Mesenchymal stem cell (in vitro differentiated cells and primary cell): ENCODE measurements at regions not wholly inside any gene's neighbourhood (a gene's known extent, or its start where the extent isn't known, plus 50 kb on each side); places are given as distances from the start of the nearest gene placed in this dataset.
A peak's percentile ranks its signal among the peaks of the same experiment; 100 is the strongest.

Source experiments
- DNase-seq: peaks from one replicate; pipeline ENCODE4 v3.0.0-alpha.2; 2013
- H2AFZ ChIP-seq: one replicate; pipeline ENCODE4 v1.6.1; 2013; ENCODE audit warnings: low read depth, mild to moderate bottlenecking, control low read depth, inconsistent platforms, low read length, moderate library complexity
- H2AK5ac ChIP-seq: 2 replicates; pipeline ENCODE4 v1.6.1; 2013; ENCODE audit warnings: low read length, moderate library complexity, mild to moderate bottlenecking, inconsistent platforms; ENCODE audit not compliant: severe bottlenecking
- H2BK120ac ChIP-seq: one replicate; pipeline ENCODE4 v1.6.1; 2013; ENCODE audit warnings: low read depth, mild to moderate bottlenecking, inconsistent platforms, low read length, moderate library complexity
- H2BK12ac ChIP-seq, 2 experiments: one replicate each; pipeline ENCODE4 v1.6.1; 2013; ENCODE audit warnings: inconsistent platforms in 2 of 2, low read length in 2 of 2, mild to moderate bottlenecking in 2 of 2, moderate library complexity in 2 of 2, control low read depth in 1 of 2
- H2BK15ac ChIP-seq: one replicate; pipeline ENCODE4 v1.6.1; 2013; ENCODE audit warnings: mild to moderate bottlenecking, low read depth, inconsistent platforms; ENCODE audit not compliant: poor library complexity, severe bottlenecking
- H2BK5ac ChIP-seq: 2 replicates; pipeline ENCODE4 v1.6.1; 2013; ENCODE audit warnings: low read depth, mild to moderate bottlenecking, low read length, control low read depth, inconsistent platforms; ENCODE audit not compliant: poor library complexity, severe bottlenecking
- H3K14ac ChIP-seq, 2 experiments: one replicate each; pipeline ENCODE4 v1.6.1; 2013; ENCODE audit warnings: inconsistent platforms in 2 of 2, low read length in 2 of 2, control low read depth in 1 of 2, mild to moderate bottlenecking in 1 of 2, moderate library complexity in 1 of 2
- H3K18ac ChIP-seq, 2 experiments: one replicate each; pipeline ENCODE4 v1.6.1; 2013; ENCODE audit warnings: inconsistent platforms in 2 of 2, low read length in 2 of 2, control low read depth in 1 of 2, low read depth in 1 of 2, mild to moderate bottlenecking in 1 of 2
- H3K23ac ChIP-seq, 2 experiments: one replicate each; pipeline ENCODE4 v1.6.1; 2013; ENCODE audit warnings: inconsistent platforms in 2 of 2, low read length in 2 of 2, mild to moderate bottlenecking in 2 of 2, moderate library complexity in 2 of 2, control low read depth in 1 of 2
- H3K27ac ChIP-seq: 2 replicates; pipeline ENCODE4 v1.5.1; 2013; ENCODE audit warnings: mild to moderate bottlenecking, moderate library complexity, low read length, control low read depth, inconsistent platforms; ENCODE audit not compliant: poor library complexity, severe bottlenecking
- H3K27me3 ChIP-seq, 2 experiments: 2 replicates each; pipeline versions ENCODE4 v1.6.1 to v1.7.0; 2013; ENCODE audit warnings: low read length in 2 of 2, mild to moderate bottlenecking in 2 of 2, moderate library complexity in 2 of 2, control low read depth in 1 of 2, inconsistent platforms in 1 of 2; ENCODE audit not compliant: control insufficient read depth in 1 of 2, insufficient read depth in 1 of 2
- H3K36me3 ChIP-seq, 2 experiments: 2 replicates each; pipeline versions ENCODE4 v1.6.1 to v1.7.0; 2013; ENCODE audit warnings: low read length in 2 of 2, control low read depth in 1 of 2, inconsistent platforms in 1 of 2, low read depth in 1 of 2, mild to moderate bottlenecking in 1 of 2; ENCODE audit not compliant: insufficient read depth in 2 of 2, control insufficient read depth in 1 of 2
- H3K4ac ChIP-seq, 2 experiments: one replicate each; pipeline ENCODE4 v1.6.1; 2013; ENCODE audit warnings: inconsistent platforms in 2 of 2, low read length in 2 of 2, mild to moderate bottlenecking in 2 of 2, moderate library complexity in 2 of 2, control low read depth in 1 of 2, low read depth in 1 of 2
- H3K4me1 ChIP-seq: 2 replicates; pipeline ENCODE4 v1.6.1; 2013; ENCODE audit warnings: low read depth, low read length, control low read depth; ENCODE audit not compliant: control insufficient read depth, insufficient read depth
- H3K4me2 ChIP-seq: 2 replicates; pipeline ENCODE4 v1.6.1; 2013; ENCODE audit warnings: low read length, mild to moderate bottlenecking, inconsistent platforms; ENCODE audit not compliant: poor library complexity, severe bottlenecking
- H3K4me3 ChIP-seq, 2 experiments: 2 replicates each; pipeline versions ENCODE4 v1.5.1 to v1.7.0; 2013; ENCODE audit warnings: low read length in 2 of 2, mild to moderate bottlenecking in 2 of 2, control low read depth in 1 of 2, low read depth in 1 of 2; ENCODE audit not compliant: insufficient read depth in 1 of 2
- H3K79me1 ChIP-seq: replicated peaks from 2 replicates; pipeline ENCODE4 v1.6.1; 2013; ENCODE audit warnings: mild to moderate bottlenecking, control low read depth, low read length, inconsistent platforms; ENCODE audit not compliant: poor library complexity, severe bottlenecking
- H3K9ac ChIP-seq: 2 replicates; pipeline ENCODE4 v1.7.0; 2013; ENCODE audit warnings: mild to moderate bottlenecking, low read length, moderate library complexity
- H3K9me3 ChIP-seq: 2 replicates; pipeline ENCODE4 v1.7.0; 2013; ENCODE audit warnings: mild to moderate bottlenecking, low read length; ENCODE audit not compliant: control insufficient read depth
- H4K8ac ChIP-seq: one replicate; pipeline ENCODE4 v1.6.1; 2013; ENCODE audit warnings: inconsistent platforms, mild to moderate bottlenecking, low read length, moderate library complexity
- H4K91ac ChIP-seq: one replicate; pipeline ENCODE4 v1.6.1; 2013; ENCODE audit warnings: mild to moderate bottlenecking, low read length, inconsistent platforms
- WGBS: methylation state at CpG from one replicate; pipeline ENCODE4 v1.1.7; 2013; ENCODE audit warnings: mixed read lengths; 5-methylcytosine and 5-hydroxymethylcytosine counted together

- H4K91ac ChIP-seq: no peak overlapping the region
- H3K4me2 ChIP-seq: no peak overlapping the region
Measured at GRCh38 chr5:145471026-145471425, 364.1 kb downstream of the PRELID2 start.

DNA sequence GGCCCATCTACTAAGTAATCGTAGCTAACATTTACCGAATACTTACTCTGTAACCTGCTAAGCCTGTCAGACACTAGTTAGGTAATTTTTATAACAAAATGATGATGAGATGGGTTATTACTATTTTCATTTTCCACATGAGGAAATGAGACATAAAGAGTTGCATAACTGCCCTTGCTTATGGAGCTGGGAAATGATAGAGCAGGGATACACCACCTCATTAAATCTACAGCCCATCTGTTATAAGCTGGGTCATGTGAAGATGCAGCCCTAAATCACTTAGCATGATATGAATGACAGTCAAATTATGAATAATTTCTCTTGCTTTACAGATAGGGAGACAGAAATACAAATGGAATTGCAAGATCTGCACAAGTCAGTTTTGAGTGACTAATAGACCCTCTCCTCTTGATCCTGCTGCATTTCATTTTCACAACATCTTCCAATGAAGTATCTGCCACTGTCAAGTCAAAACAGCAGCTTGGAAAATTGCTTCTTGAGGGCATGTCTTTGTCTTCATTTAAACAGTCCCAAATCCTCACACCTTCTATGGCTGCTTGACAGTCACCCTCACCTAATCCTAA lies 364.7 kb downstream of the PRELID2 start:
- no peak overlapping the region for H3K4me2 ChIP-seq
- H3K9me3 ChIP-seq: no peaks in the 10 kb centered on the region
- no peak overlapping the region for H3K9ac ChIP-seq
- no peaks in the 10 kb centered on the region for H3K27me3 ChIP-seq
- H2BK15ac ChIP-seq: no peak overlapping the region
- WGBS: no CpG with 5 or more reads among the region's 2 CpGs
- H2AK5ac ChIP-seq: no peak overlapping the region
- H3K23ac ChIP-seq: no peak overlapping the region
- no peak overlapping the region for H3K4me3 ChIP-seq
- no peak overlapping the region for H3K4ac ChIP-seq
- no peak overlapping the region for H4K8ac ChIP-seq
- no peak overlapping the region for H4K91ac ChIP-seq
- no peak overlapping the region for H2BK120ac ChIP-seq
- H3K36me3 ChIP-seq: no peaks in the 10 kb centered on the region
- no peak overlapping the region for H3K18ac ChIP-seq
- DNase-seq: no peak
- H2AFZ ChIP-seq: no peak overlapping the region
- no peak overlapping the region for H3K27ac ChIP-seq
- no peaks in the 10 kb centered on the region for H3K79me1 ChIP-seq
- no peaks in the 10 kb centered on the region for H3K4me1 ChIP-seq
- no peak overlapping the region for H3K14ac ChIP-seq
- H2BK12ac ChIP-seq: no peak overlapping the region
- H2BK5ac ChIP-seq: no peak overlapping the region

More at GRCh38 chr5:145471026-145471425, 364.1 kb downstream of the PRELID2 start:
- H4K8ac ChIP-seq: no peak overlapping the region
- no peak overlapping the region for H3K4me3 ChIP-seq
- no peak overlapping the region for H3K18ac ChIP-seq
- no peak overlapping the region for H3K14ac ChIP-seq
- H2BK120ac ChIP-seq: no peak overlapping the region
- no peaks in the 10 kb centered on the region for H3K4me1 ChIP-seq
- no peak overlapping the region for H3K4ac ChIP-seq
- no peak overlapping the region for H3K23ac ChIP-seq
- H3K27me3 ChIP-seq: no peaks in the 10 kb centered on the region
- no peaks in the 10 kb centered on the region for H3K36me3 ChIP-seq
- DNase-seq: no peak
- H3K79me1 ChIP-seq: no peaks in the 10 kb centered on the region
- no peak overlapping the region for H2AFZ ChIP-seq
- H2AK5ac ChIP-seq: no peak overlapping the region
- no peaks in the 10 kb centered on the region for H3K9me3 ChIP-seq
- no peak overlapping the region for H3K27ac ChIP-seq
- no peak overlapping the region for H3K9ac ChIP-seq
- no peak overlapping the region for H2BK15ac ChIP-seq
- no peak overlapping the region for H2BK5ac ChIP-seq
- H2BK12ac ChIP-seq: no peak overlapping the region

DNA sequence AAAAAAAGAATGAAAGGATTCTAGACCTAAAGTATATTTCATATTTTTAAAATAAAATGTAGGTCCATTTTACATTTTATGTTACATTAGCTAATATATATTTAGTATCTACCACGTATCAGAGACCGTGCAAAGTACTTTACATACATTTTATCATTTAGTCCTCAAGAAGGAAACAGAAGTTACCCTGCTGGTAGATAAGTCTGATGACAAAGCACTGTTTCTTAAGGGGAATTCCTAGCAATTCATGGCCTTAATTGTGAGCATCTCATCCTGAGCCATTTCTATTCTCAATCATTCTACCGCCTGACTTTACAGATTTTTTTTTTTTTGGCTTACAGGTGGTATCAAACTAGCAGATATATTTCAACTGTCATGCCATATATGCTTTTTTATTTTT lies 367.7 kb downstream of the PRELID2 start:
- Histone ChIP-seq H3K4ac (no peak overlapping the region), H2BK5ac (no peak overlapping the region), H2AFZ (no peak overlapping the region), H3K23ac (no peak overlapping the region), H3K79me1 (no peaks in the 10 kb centered on the region), H4K91ac (no peak overlapping the region), H2BK12ac (no peak overlapping the region), H3K9me3 (no peaks in the 10 kb centered on the region), H3K4me3 (no peak overlapping the region), H2BK120ac (no peak overlapping the region), H3K4me1 (no peaks in the 10 kb centered on the region), H3K14ac (no peak overlapping the region), H3K9ac (no peak overlapping the region), H2AK5ac (no peak overlapping the region), H3K36me3 (no peaks in the 10 kb centered on the region), H3K27me3 (no peaks in the 10 kb centered on the region), H3K18ac (no peak overlapping the region), H2BK15ac (no peak overlapping the region), H4K8ac (no peak overlapping the region), H3K4me2 (no peak overlapping the region), H3K27ac (no peak overlapping the region)
- WGBS: 100% methylated on average over 2 of the region's 3 CpGs
- no peak for DNase-seq

GRCh38 chr5:145466533-145466932 lies 368.6 kb downstream of the PRELID2 start:
- no peak overlapping the region for H3K4me3 ChIP-seq
- H3K14ac ChIP-seq: no peak overlapping the region
- no peak overlapping the region for H3K4me2 ChIP-seq
- H3K9me3 ChIP-seq: no peaks in the 10 kb centered on the region
- no peak overlapping the region for H2AFZ ChIP-seq
- H2BK12ac ChIP-seq: no peak overlapping the region
- H4K91ac ChIP-seq: no peak overlapping the region
- no peak overlapping the region for H4K8ac ChIP-seq
- H3K4me1 ChIP-seq: no peaks in the 10 kb centered on the region
- no peaks in the 10 kb centered on the region for H3K79me1 ChIP-seq
- no peaks in the 10 kb centered on the region for H3K36me3 ChIP-seq
- no peak for DNase-seq
- no peak overlapping the region for H2AK5ac ChIP-seq
- no peak overlapping the region for H3K23ac ChIP-seq
- H3K9ac ChIP-seq: no peak overlapping the region
- 100% methylated on average over 1 of the region's 1 CpG for WGBS
- H3K18ac ChIP-seq: no peak overlapping the region
- H2BK15ac ChIP-seq: no peak overlapping the region
- H3K27me3 ChIP-seq: no peaks in the 10 kb centered on the region
- H3K4ac ChIP-seq: no peak overlapping the region
- H3K27ac ChIP-seq: no peak overlapping the region
- no peak overlapping the region for H2BK120ac ChIP-seq
- H2BK5ac ChIP-seq: peak overlapping the region; percentile 86
